Activated gamma-delta T cell treated with Interleukin-2 at 50 U/mL for 16 hours (primary cell): ENCODE measurements at regions not wholly inside any gene's neighbourhood (a gene's known extent, or its start where the extent isn't known, plus 50 kb on each side); places are given as distances from the start of the nearest gene placed in this dataset.
"Not testable (repeated sequence)": the region's sequence is repeated elsewhere in the genome, so short reads cannot be mapped to it uniquely, and the experiment has no call there.

Source experiments
- DNase-seq: peaks from one replicate; pipeline ENCODE4 v3.0.0-alpha.2; 2020

- DNase-seq, result no peak
Measured at GRCh38 chr4:67035986-67036385, 509.3 kb downstream of the CENPC start.

GRCh38 chr4:67035501-67035900, 509.8 kb downstream of the CENPC start:
- no peak for DNase-seq

- DNase-seq, result no peak
Measured at GRCh38 chr4:67030636-67031035, 514.7 kb downstream of the CENPC start.

- no peak for DNase-seq
Measured at GRCh38 chr4:67020438-67020797, 524.9 kb downstream of the CENPC start.

GRCh38 chr4:67019686-67020437, 525.4 kb downstream of the CENPC start:
- DNase-seq, result no peak

- no peak for DNase-seq
Measured at GRCh38 chr4:67014592-67014991, 530.7 kb downstream of the CENPC start.

GRCh38 chr4:67006791-67007190, 538.5 kb downstream of the CENPC start:
- no peak for DNase-seq

GRCh38 chr4:66991521-66991920, 553.8 kb downstream of the CENPC start:
- DNase-seq, result no peak

- no peak for DNase-seq
Measured at GRCh38 chr4:66974665-66975064, 570.6 kb downstream of the CENPC start.

- no peak for DNase-seq
Measured at GRCh38 chr4:66972087-66972486, 573.2 kb downstream of the CENPC start.

- no peak for DNase-seq
Measured at GRCh38 chr4:66964467-66964866, 580.8 kb downstream of the CENPC start.

- no peak for DNase-seq
Measured at GRCh38 chr4:66963084-66963483, 582.2 kb downstream of the CENPC start.

- no peak for DNase-seq
Measured at GRCh38 chr4:66959207-66959606, 586.1 kb downstream of the CENPC start.

- no peak for DNase-seq
Measured at GRCh38 chr4:66956852-66957251, 588.5 kb downstream of the CENPC start.

- DNase-seq, result no peak
Measured at GRCh38 chr4:66956426-66956825, 588.9 kb downstream of the CENPC start.

GRCh38 chr4:66955784-66956183, 589.5 kb downstream of the CENPC start:
- no peak for DNase-seq

GRCh38 chr4:66949419-66949818, 595.9 kb downstream of the CENPC start:
- DNase-seq, result no peak

- no peak for DNase-seq
Measured at GRCh38 chr4:66946761-66947160, 598.5 kb downstream of the CENPC start.

GRCh38 chr4:66943112-66943511, 602.2 kb downstream of the CENPC start:
- DNase-seq, result no peak

- DNase-seq, result not testable (repeated sequence)
Measured at GRCh38 chr4:66931981-66932380, 613.3 kb downstream of the CENPC start.

- DNase-seq, result no peak
Measured at GRCh38 chr4:66930206-66930605, 615.1 kb downstream of the CENPC start.

- no peak for DNase-seq
Measured at GRCh38 chr4:66929748-66930147, 615.6 kb downstream of the CENPC start.

- not testable (repeated sequence) for DNase-seq
Measured at GRCh38 chr4:66928881-66929280, 616.4 kb downstream of the CENPC start.

GRCh38 chr4:66927937-66928336, 617.4 kb downstream of the CENPC start:
- DNase-seq, result no peak

- no peak for DNase-seq
Measured at GRCh38 chr4:66926687-66927086, 618.6 kb downstream of the CENPC start.
